ENCODE measurements at regions not wholly inside any gene's neighbourhood (a gene's known extent, or its start where the extent isn't known, plus 50 kb on each side); places are given as distances from the start of the nearest gene placed in this dataset.

DNA sequence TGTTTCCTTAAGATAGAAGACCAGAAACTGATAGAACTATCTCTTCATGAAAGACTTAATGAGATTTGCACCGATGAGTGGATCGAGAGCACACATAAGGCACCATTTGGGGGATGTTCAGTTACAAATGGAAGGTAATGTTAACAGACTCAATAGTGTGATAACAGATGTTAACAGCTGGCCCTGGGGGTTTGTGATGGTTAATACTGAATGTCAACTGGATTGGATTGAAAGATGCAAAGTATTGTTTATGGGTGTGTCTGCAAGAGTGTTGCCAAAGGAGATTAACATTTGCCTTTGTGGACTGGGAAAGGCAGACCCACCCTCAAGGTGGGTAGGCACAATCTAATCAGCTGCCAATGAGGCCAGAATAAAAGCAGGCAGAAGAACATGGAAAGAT lies 130.5 kb upstream of the DGKB start:
- no peak overlapping the region for H3K4me3 ChIP-seq (ENCODE audit: low read length in 3 of 3)
- no peak overlapping the region for H3K9ac ChIP-seq (ENCODE audit: low read depth in 1 of 3, low read length in 3 of 3)
- H3K36me3 ChIP-seq (ENCODE audit: control insufficient read depth in 3 of 3, insufficient read depth in 3 of 3, low read length in 3 of 3): no peaks in the 10 kb centered on the region
- H3K4me1 ChIP-seq (ENCODE audit: control insufficient read depth in 3 of 3, insufficient read depth in 3 of 3, low read length in 3 of 3): no peaks in the 10 kb centered on the region
- no peaks in the 10 kb centered on the region for H3K27me3 ChIP-seq (ENCODE audit: control insufficient read depth in 3 of 3, insufficient read depth in 3 of 3, low read length in 3 of 3)
- no peaks in the 10 kb centered on the region for H3K9me3 ChIP-seq (ENCODE audit: control insufficient read depth in 3 of 3, low read length in 3 of 3)
- no peak overlapping the region for H3K27ac ChIP-seq (ENCODE audit: low read depth, low read length)

DNA sequence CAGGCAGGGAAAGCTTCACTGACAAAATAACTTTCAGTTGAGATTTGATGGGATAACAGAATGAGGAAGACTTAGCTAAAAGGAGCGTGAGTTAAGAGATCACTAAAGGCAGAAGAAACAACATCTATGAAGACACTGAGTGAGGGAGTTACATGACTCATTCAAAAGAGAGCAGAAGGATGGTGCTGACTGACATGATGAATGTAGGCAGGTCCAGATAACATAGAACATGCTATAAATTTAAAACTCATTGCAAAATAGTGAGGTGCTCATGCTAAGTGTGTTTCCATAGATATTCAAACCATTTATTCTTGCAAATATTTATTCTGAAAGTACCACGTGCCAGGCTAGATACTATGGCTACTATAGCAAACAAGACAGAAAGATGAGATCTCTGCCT lies 116.4 kb upstream of the DGKB start:
- no peaks in the 10 kb centered on the region for H3K9me3 ChIP-seq (ENCODE audit: control insufficient read depth in 3 of 3, low read length in 3 of 3)
- H3K27ac ChIP-seq (ENCODE audit: low read depth, low read length): no peak overlapping the region
- H3K27me3 ChIP-seq (ENCODE audit: control insufficient read depth in 3 of 3, insufficient read depth in 3 of 3, low read length in 3 of 3): no peaks in the 10 kb centered on the region
- H3K36me3 ChIP-seq (ENCODE audit: control insufficient read depth in 3 of 3, insufficient read depth in 3 of 3, low read length in 3 of 3): no peaks in the 10 kb centered on the region
- no peak overlapping the region for H3K4me3 ChIP-seq (ENCODE audit: low read length in 3 of 3)
- H3K9ac ChIP-seq (ENCODE audit: low read depth in 1 of 3, low read length in 3 of 3): no peak overlapping the region
- H3K4me1 ChIP-seq (ENCODE audit: control insufficient read depth in 3 of 3, insufficient read depth in 3 of 3, low read length in 3 of 3): peaks cover 5 to 7% (median 5%) of the 10 kb centered on the region in 3 donors

DNA sequence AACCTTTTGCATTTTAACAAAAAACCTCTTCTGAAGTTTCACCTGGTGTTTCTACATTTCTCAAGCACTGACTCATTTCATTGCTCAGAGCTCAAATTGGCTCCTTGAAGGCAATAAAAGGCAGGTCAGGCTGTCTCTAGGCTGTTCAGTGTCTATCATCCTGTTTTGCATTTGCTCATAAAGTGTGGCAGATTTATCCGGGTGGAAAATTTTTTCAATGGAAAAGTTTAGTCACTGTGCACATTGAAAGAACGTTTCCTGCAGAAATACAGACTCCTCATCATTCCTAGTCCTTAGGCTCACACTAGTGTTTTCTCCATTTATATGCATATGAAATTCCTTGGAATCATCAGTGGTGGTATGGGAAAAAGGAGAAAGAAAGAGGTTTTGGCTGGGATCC lies 114.2 kb upstream of the DGKB start:
- no peaks in the 10 kb centered on the region for H3K36me3 ChIP-seq (ENCODE audit: control insufficient read depth in 3 of 3, insufficient read depth in 3 of 3, low read length in 3 of 3)
- H3K4me3 ChIP-seq (ENCODE audit: low read length in 3 of 3): no peak overlapping the region
- H3K27ac ChIP-seq (ENCODE audit: low read depth, low read length): no peak overlapping the region
- no peaks in the 10 kb centered on the region for H3K9me3 ChIP-seq (ENCODE audit: control insufficient read depth in 3 of 3, low read length in 3 of 3)
- H3K4me1 ChIP-seq (ENCODE audit: control insufficient read depth in 3 of 3, insufficient read depth in 3 of 3, low read length in 3 of 3): peaks cover 5 to 14% (median 10%) of the 10 kb centered on the region in 3 donors
- no peak overlapping the region for H3K9ac ChIP-seq (ENCODE audit: low read depth in 1 of 3, low read length in 3 of 3)
- H3K27me3 ChIP-seq (ENCODE audit: control insufficient read depth in 3 of 3, insufficient read depth in 3 of 3, low read length in 3 of 3): no peaks in the 10 kb centered on the region

GRCh38 chr7:15016315-15016667 lies 113.7 kb upstream of the DGKB start:
- Histone ChIP-seq H3K4me3 (ENCODE audit: low read length in 3 of 3) (no peak overlapping the region), H3K27ac (ENCODE audit: low read depth, low read length) (no peak overlapping the region)

GRCh38 chr7:15015545-15016314 lies 113.2 kb upstream of the DGKB start:
- H3K9ac ChIP-seq (ENCODE audit: low read depth in 1 of 3, low read length in 3 of 3): peak overlapping the region in 2 of 3 donors; percentile 47 to 57
- peaks cover 5 to 15% (median 12%) of the 10 kb centered on the region in 3 donors for H3K4me1 ChIP-seq (ENCODE audit: control insufficient read depth in 3 of 3, insufficient read depth in 3 of 3, low read length in 3 of 3)
- peak overlapping the region; percentile 56 to 58 (median 58) for H3K4me3 ChIP-seq (ENCODE audit: low read length in 3 of 3)
- H3K9me3 ChIP-seq (ENCODE audit: control insufficient read depth in 3 of 3, low read length in 3 of 3): no peaks in the 10 kb centered on the region
- H3K36me3 ChIP-seq (ENCODE audit: control insufficient read depth in 3 of 3, insufficient read depth in 3 of 3, low read length in 3 of 3): no peaks in the 10 kb centered on the region
- no peaks in the 10 kb centered on the region for H3K27me3 ChIP-seq (ENCODE audit: control insufficient read depth in 3 of 3, insufficient read depth in 3 of 3, low read length in 3 of 3)
- peak overlapping the region; percentile 51 for H3K27ac ChIP-seq (ENCODE audit: low read depth, low read length)

More at GRCh38 chr7:15016315-15016667, 113.7 kb upstream of the DGKB start:
- peaks cover 5 to 15% (median 12%) of the 10 kb centered on the region in 3 donors for H3K4me1 ChIP-seq (ENCODE audit: control insufficient read depth in 3 of 3, insufficient read depth in 3 of 3, low read length in 3 of 3)
- no peak overlapping the region for H3K9ac ChIP-seq (ENCODE audit: low read depth in 1 of 3, low read length in 3 of 3)
- H3K27me3 ChIP-seq (ENCODE audit: control insufficient read depth in 3 of 3, insufficient read depth in 3 of 3, low read length in 3 of 3): no peaks in the 10 kb centered on the region
- H3K9me3 ChIP-seq (ENCODE audit: control insufficient read depth in 3 of 3, low read length in 3 of 3): no peaks in the 10 kb centered on the region
- H3K36me3 ChIP-seq (ENCODE audit: control insufficient read depth in 3 of 3, insufficient read depth in 3 of 3, low read length in 3 of 3): no peaks in the 10 kb centered on the region

GRCh38 chr7:15012135-15012534 lies 109.6 kb upstream of the DGKB start:
- H3K4me1 ChIP-seq (ENCODE audit: control insufficient read depth in 3 of 3, insufficient read depth in 3 of 3, low read length in 3 of 3): peaks cover 5 to 15% (median 12%) of the 10 kb centered on the region in 3 donors
- H3K9ac ChIP-seq (ENCODE audit: low read depth in 1 of 3, low read length in 3 of 3): no peak overlapping the region
- peak overlapping the region; percentile 32 for H3K27ac ChIP-seq (ENCODE audit: low read depth, low read length)
- H3K36me3 ChIP-seq (ENCODE audit: control insufficient read depth in 3 of 3, insufficient read depth in 3 of 3, low read length in 3 of 3): no peaks in the 10 kb centered on the region
- H3K27me3 ChIP-seq (ENCODE audit: control insufficient read depth in 3 of 3, insufficient read depth in 3 of 3, low read length in 3 of 3): no peaks in the 10 kb centered on the region
- H3K9me3 ChIP-seq (ENCODE audit: control insufficient read depth in 3 of 3, low read length in 3 of 3): no peaks in the 10 kb centered on the region
- no peak overlapping the region for H3K4me3 ChIP-seq (ENCODE audit: low read length in 3 of 3)

DNA sequence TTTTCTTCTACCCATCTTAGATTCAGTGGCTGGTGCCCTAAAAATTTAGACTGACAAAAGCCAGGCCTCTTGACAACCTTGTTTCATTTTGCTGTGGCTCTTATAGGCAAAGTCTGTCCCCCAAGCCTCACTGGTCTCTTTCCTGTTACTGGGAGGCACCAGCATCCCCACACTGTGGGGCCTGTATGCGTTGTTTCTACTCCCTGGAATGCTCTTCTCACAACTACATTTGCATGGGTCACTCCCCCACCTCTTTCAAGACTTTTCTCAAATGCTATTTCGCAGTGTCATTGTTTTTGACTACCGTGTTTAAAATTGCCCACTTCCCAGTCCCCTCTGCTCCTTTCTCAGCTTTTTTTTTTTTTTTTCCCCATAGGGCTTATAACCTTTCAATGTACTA lies 108.7 kb upstream of the DGKB start:
- no peak overlapping the region for H3K9ac ChIP-seq (ENCODE audit: low read depth in 1 of 3, low read length in 3 of 3)
- H3K27me3 ChIP-seq (ENCODE audit: control insufficient read depth in 3 of 3, insufficient read depth in 3 of 3, low read length in 3 of 3): no peaks in the 10 kb centered on the region
- H3K4me1 ChIP-seq (ENCODE audit: control insufficient read depth in 3 of 3, insufficient read depth in 3 of 3, low read length in 3 of 3): peaks cover 5 to 15% (median 12%) of the 10 kb centered on the region in 3 donors
- H3K9me3 ChIP-seq (ENCODE audit: control insufficient read depth in 3 of 3, low read length in 3 of 3): no peaks in the 10 kb centered on the region
- H3K36me3 ChIP-seq (ENCODE audit: control insufficient read depth in 3 of 3, insufficient read depth in 3 of 3, low read length in 3 of 3): no peaks in the 10 kb centered on the region
- no peak overlapping the region for H3K27ac ChIP-seq (ENCODE audit: low read depth, low read length)
- no peak overlapping the region for H3K4me3 ChIP-seq (ENCODE audit: low read length in 3 of 3)

- Histone ChIP-seq H3K9me3 (ENCODE audit: control insufficient read depth in 3 of 3, low read length in 3 of 3) (no peaks in the 10 kb centered on the region), H3K27ac (ENCODE audit: low read depth, low read length) (no peak overlapping the region), H3K36me3 (ENCODE audit: control insufficient read depth in 3 of 3, insufficient read depth in 3 of 3, low read length in 3 of 3) (no peaks in the 10 kb centered on the region), H3K9ac (ENCODE audit: low read depth in 1 of 3, low read length in 3 of 3) (no peak overlapping the region), H3K4me3 (ENCODE audit: low read length in 3 of 3) (no peak overlapping the region), H3K27me3 (ENCODE audit: control insufficient read depth in 3 of 3, insufficient read depth in 3 of 3, low read length in 3 of 3) (no peaks in the 10 kb centered on the region), H3K4me1 (ENCODE audit: control insufficient read depth in 3 of 3, insufficient read depth in 3 of 3, low read length in 3 of 3) (peaks cover 0 to 8% (median 7%) of the 10 kb centered on the region in 3 donors)
These were observed 105.0 kb upstream of the DGKB start for GRCh38 chr7:15007507-15007906.

GRCh38 chr7:15005672-15006071 lies 103.1 kb upstream of the DGKB start:
- Histone ChIP-seq H3K4me3 (ENCODE audit: low read length in 3 of 3) (no peak overlapping the region), H3K9me3 (ENCODE audit: control insufficient read depth in 3 of 3, low read length in 3 of 3) (no peaks in the 10 kb centered on the region), H3K27ac (ENCODE audit: low read depth, low read length) (no peak overlapping the region), H3K27me3 (ENCODE audit: control insufficient read depth in 3 of 3, insufficient read depth in 3 of 3, low read length in 3 of 3) (no peaks in the 10 kb centered on the region), H3K36me3 (ENCODE audit: control insufficient read depth in 3 of 3, insufficient read depth in 3 of 3, low read length in 3 of 3) (no peaks in the 10 kb centered on the region), H3K9ac (ENCODE audit: low read depth in 1 of 3, low read length in 3 of 3) (no peak overlapping the region), H3K4me1 (ENCODE audit: control insufficient read depth in 3 of 3, insufficient read depth in 3 of 3, low read length in 3 of 3) (no peaks in the 10 kb centered on the region)

GRCh38 chr7:15000157-15000556 lies 97.6 kb upstream of the DGKB start:
- Histone ChIP-seq H3K9ac (ENCODE audit: low read depth in 1 of 3, low read length in 3 of 3) (no peak overlapping the region), H3K9me3 (ENCODE audit: control insufficient read depth in 3 of 3, low read length in 3 of 3) (no peaks in the 10 kb centered on the region), H3K27ac (ENCODE audit: low read depth, low read length) (no peak overlapping the region), H3K4me3 (ENCODE audit: low read length in 3 of 3) (no peak overlapping the region), H3K36me3 (ENCODE audit: control insufficient read depth in 3 of 3, insufficient read depth in 3 of 3, low read length in 3 of 3) (no peaks in the 10 kb centered on the region), H3K27me3 (ENCODE audit: control insufficient read depth in 3 of 3, insufficient read depth in 3 of 3, low read length in 3 of 3) (no peaks in the 10 kb centered on the region), H3K4me1 (ENCODE audit: control insufficient read depth in 3 of 3, insufficient read depth in 3 of 3, low read length in 3 of 3) (no peaks in the 10 kb centered on the region)

Data from skeletal muscle tissue (tissue), 3 donors.